H9 (cell line): ENCODE measurements at regions not wholly inside any gene's neighbourhood (a gene's known extent, or its start where the extent isn't known, plus 50 kb on each side); places are given as distances from the start of the nearest gene placed in this dataset.
A peak's percentile ranks its signal among the peaks of the same experiment; 100 is the strongest.
"Not testable (repeated sequence)": the region's sequence is repeated elsewhere in the genome, so short reads cannot be mapped to it uniquely, and the experiment has no call there.

Experiments
- DNase-seq: peaks from one replicate; pipeline ENCODE4 v3.0.0-alpha.2; 2017
- H2AFZ ChIP-seq: one replicate; pipeline ENCODE4 v1.6.1; 2013; ENCODE audit warnings: mild to moderate bottlenecking, low read length, control low read depth, moderate library complexity
- H2AK5ac ChIP-seq: 2 replicates; pipeline ENCODE4 v1.6.1; 2013; ENCODE audit warnings: low read length, control low read depth, mixed read lengths; ENCODE audit not compliant: insufficient read length
- H2BK120ac ChIP-seq: one replicate; pipeline ENCODE4 v1.6.1; 2013; ENCODE audit warnings: low read depth, mild to moderate bottlenecking, low read length, control low read depth, inconsistent platforms; ENCODE audit not compliant: poor library complexity, severe bottlenecking
- H2BK12ac ChIP-seq: 2 replicates; pipeline ENCODE4 v1.6.1; 2013; ENCODE audit warnings: low read length, control low read depth, mixed read lengths, low read depth; ENCODE audit not compliant: insufficient read length
- H2BK15ac ChIP-seq: 2 replicates; pipeline ENCODE4 v1.6.1; 2013; ENCODE audit warnings: low read depth, low read length, control low read depth
- H2BK20ac ChIP-seq: one replicate; pipeline ENCODE4 v1.6.1; 2013; ENCODE audit warnings: low read depth, mild to moderate bottlenecking, low read length, control low read depth, inconsistent platforms; ENCODE audit not compliant: poor library complexity, severe bottlenecking
- H2BK5ac ChIP-seq: 2 replicates; pipeline ENCODE4 v1.6.1; 2013; ENCODE audit warnings: low read length, control low read depth, mixed read lengths; ENCODE audit not compliant: insufficient read length
- H3K14ac ChIP-seq: 2 replicates; pipeline ENCODE4 v1.6.1; 2013; ENCODE audit warnings: low read length, control low read depth; ENCODE audit not compliant: insufficient read depth
- H3K18ac ChIP-seq: 2 replicates; pipeline ENCODE4 v1.6.1; 2013; ENCODE audit warnings: low read depth, mild to moderate bottlenecking, mixed read lengths, low read length, control low read depth; ENCODE audit not compliant: insufficient read length
- H3K23ac ChIP-seq: 2 replicates; pipeline ENCODE4 v1.6.1; 2013; ENCODE audit warnings: low read length, control low read depth, mixed read lengths, low read depth; ENCODE audit not compliant: insufficient read length
- H3K23me2 ChIP-seq: 2 replicates; pipeline ENCODE4 v1.6.1; 2013; ENCODE audit warnings: low read depth, mild to moderate bottlenecking, mixed read lengths, low read length, control low read depth; ENCODE audit not compliant: insufficient read length, poor library complexity, severe bottlenecking
- H3K27ac ChIP-seq: 2 replicates; pipeline ENCODE4 v1.5.1; 2013; ENCODE audit warnings: low read length, control low read depth, mixed read lengths, low read depth; ENCODE audit not compliant: insufficient read length
- H3K27me3 ChIP-seq: 2 replicates; pipeline ENCODE4 v1.6.1; 2013; ENCODE audit warnings: low read length, control low read depth, inconsistent platforms; ENCODE audit not compliant: insufficient read depth
- H3K4ac ChIP-seq: 2 replicates; pipeline ENCODE4 v1.6.1; 2013; ENCODE audit warnings: low read depth, mild to moderate bottlenecking, control low read depth, inconsistent platforms, low read length, moderate library complexity
- H3K4me1 ChIP-seq: 2 replicates; pipeline ENCODE4 v1.6.1; 2013; ENCODE audit warnings: low read length, control low read depth, inconsistent platforms; ENCODE audit not compliant: insufficient read depth
- H3K4me2 ChIP-seq: 2 replicates; pipeline ENCODE4 v1.6.1; 2013; ENCODE audit warnings: low read length, control low read depth, mixed read lengths; ENCODE audit not compliant: insufficient read length, insufficient read depth
- H3K56ac ChIP-seq: 2 replicates; pipeline ENCODE4 v1.6.1; 2013; ENCODE audit warnings: low read depth, mild to moderate bottlenecking, mixed read lengths, low read length, control low read depth; ENCODE audit not compliant: insufficient read length
- H3K79me1 ChIP-seq: 2 replicates; pipeline ENCODE4 v1.6.1; 2013; ENCODE audit warnings: low read depth, mild to moderate bottlenecking, moderate library complexity, low read length, control low read depth, inconsistent platforms; ENCODE audit not compliant: insufficient read depth, poor library complexity, severe bottlenecking
- H3K79me2 ChIP-seq: 2 replicates; pipeline ENCODE4 v1.6.1; 2013; ENCODE audit warnings: low read length, control low read depth, inconsistent platforms; ENCODE audit not compliant: insufficient read depth
- H3K9ac ChIP-seq: 2 replicates; pipeline ENCODE4 v1.6.1; 2013; ENCODE audit warnings: low read length, control low read depth, mixed read lengths; ENCODE audit not compliant: insufficient read length; ENCODE audit errors: extremely low read depth
- H3K9me3 ChIP-seq: one replicate; pipeline ENCODE4 v1.6.1; 2013; ENCODE audit warnings: low read depth, low read length, inconsistent platforms; ENCODE audit not compliant: control insufficient read depth
- H3T11ph ChIP-seq: one replicate; pipeline ENCODE4 v1.6.1; 2013; ENCODE audit warnings: mild to moderate bottlenecking, low read length, control low read depth, inconsistent platforms
- H4K20me1 ChIP-seq: one replicate; pipeline ENCODE4 v1.6.1; 2013; ENCODE audit not compliant: control insufficient read depth, insufficient read length, insufficient read depth
- H4K5ac ChIP-seq: 2 replicates; pipeline ENCODE4 v1.6.1; 2013; ENCODE audit warnings: low read depth, mild to moderate bottlenecking, mixed read lengths, low read length, control low read depth; ENCODE audit not compliant: insufficient read length
- H4K8ac ChIP-seq: replicated peaks from 2 replicates; pipeline ENCODE4 v1.6.1; 2013; ENCODE audit warnings: low read length, control low read depth, mixed read lengths, low read depth; ENCODE audit not compliant: insufficient read length
- H4K91ac ChIP-seq: 2 replicates; pipeline ENCODE4 v1.6.1; 2013; ENCODE audit warnings: low read depth, mild to moderate bottlenecking, moderate library complexity, mixed read lengths, low read length, control low read depth; ENCODE audit not compliant: insufficient read length
- H3K27ac Mint-ChIP-seq, 3 experiments: 2 replicates in 2 of 3; 3 replicates in 1 of 3; pipeline ENCODE4 v1.8.0; 2020 to 2021; ENCODE audit warnings: mixed read lengths in 3 of 3, mild to moderate bottlenecking in 1 of 3, moderate library complexity in 1 of 3
- H3K27me3 Mint-ChIP-seq: 2 replicates; pipeline ENCODE4 v1.8.0; 2021; ENCODE audit warnings: low read depth, mild to moderate bottlenecking, moderate library complexity, mixed read lengths
- H3K36me3 Mint-ChIP-seq, 3 experiments: 2 replicates in 2 of 3; 3 replicates in 1 of 3; pipeline ENCODE4 v1.8.0; 2020 to 2021; ENCODE audit warnings: low read depth in 3 of 3, mixed read lengths in 3 of 3; ENCODE audit not compliant: insufficient read depth in 1 of 3
- H3K4me1 Mint-ChIP-seq, 2 experiments: 2 replicates each; pipeline ENCODE4 v1.8.0; 2020; ENCODE audit warnings: mixed read lengths in 2 of 2
- H3K4me3 Mint-ChIP-seq, 2 experiments: 2 replicates in 1 of 2; 3 replicates in 1 of 2; pipeline ENCODE4 v1.8.0; 2020 to 2021; ENCODE audit warnings: mild to moderate bottlenecking in 2 of 2, mixed read lengths in 2 of 2, moderate library complexity in 1 of 2
- H3K9me3 Mint-ChIP-seq, 2 experiments: 2 replicates in 1 of 2; 3 replicates in 1 of 2; pipeline ENCODE4 v1.8.0; 2020; ENCODE audit warnings: mild to moderate bottlenecking in 2 of 2, mixed read lengths in 2 of 2, moderate library complexity in 1 of 2
- WGBS: extraction: QIAGEN DNeasy Blood & Tissue Kit; methylation state at CpG from one replicate; pipeline ENCODE4 v1.1.7; 2013; ENCODE audit warnings: missing lambda C conversion rate, low lambda C conversion rate, mixed read lengths; ENCODE audit not compliant: insufficient read length; ENCODE audit errors: extremely low coverage; 5-methylcytosine and 5-hydroxymethylcytosine counted together

GRCh38 chr11:71723991-71724390 is 109.0 kb upstream of the DEFB108B start:
- not testable (repeated sequence) for H3T11ph ChIP-seq, H3K4ac ChIP-seq, H3K18ac ChIP-seq, H3K27me3 ChIP-seq, H2BK12ac ChIP-seq, H2BK5ac ChIP-seq, H3K23me2 ChIP-seq, H3K79me1 ChIP-seq, H3K27ac Mint-ChIP-seq, H3K56ac ChIP-seq, H3K27ac ChIP-seq, H2BK120ac ChIP-seq, H2BK15ac ChIP-seq, H3K36me3 Mint-ChIP-seq, H3K4me3 Mint-ChIP-seq, H3K27me3 Mint-ChIP-seq, H4K8ac ChIP-seq, H4K91ac ChIP-seq, H3K9me3 Mint-ChIP-seq, H3K9me3 ChIP-seq, H3K4me1 ChIP-seq, H4K5ac ChIP-seq, H2AFZ ChIP-seq, H2AK5ac ChIP-seq, H3K9ac ChIP-seq, H4K20me1 ChIP-seq, H3K4me2 ChIP-seq, H3K14ac ChIP-seq, H3K79me2 ChIP-seq, H2BK20ac ChIP-seq, H3K23ac ChIP-seq
- WGBS = no CpG with 5 or more reads among the region's 5 CpGs
- DNase-seq = peak; percentile 28
- H3K4me1 Mint-ChIP-seq = peaks cover 8 to 12% of the 10 kb centered on the region in 2 experiments

GRCh38 chr11:71730748-71731147 is 102.3 kb upstream of the DEFB108B start:
- H3K36me3 Mint-ChIP-seq = not testable (repeated sequence)
- peaks cover 10 to 13% of the 10 kb centered on the region in 2 experiments for H3K4me1 Mint-ChIP-seq

More at GRCh38 chr11:71730748-71731147, 102.3 kb upstream of the DEFB108B start:
- H4K91ac ChIP-seq, H2BK20ac ChIP-seq, H4K5ac ChIP-seq, H2AFZ ChIP-seq, H3K9ac ChIP-seq, H3K14ac ChIP-seq, H2BK15ac ChIP-seq, H3K4me3 Mint-ChIP-seq, H3K4ac ChIP-seq, H3K27ac ChIP-seq, H3K4me1 ChIP-seq, H3K9me3 Mint-ChIP-seq, H2BK120ac ChIP-seq, H3K56ac ChIP-seq, H3K27ac Mint-ChIP-seq, H2AK5ac ChIP-seq, H4K8ac ChIP-seq, H3K79me1 ChIP-seq, H4K20me1 ChIP-seq, H2BK5ac ChIP-seq, H3K4me2 ChIP-seq, H3K27me3 Mint-ChIP-seq, DNase-seq, H2BK12ac ChIP-seq, H3T11ph ChIP-seq, H3K27me3 ChIP-seq, H3K23me2 ChIP-seq, H3K23ac ChIP-seq, H3K18ac ChIP-seq, H3K79me2 ChIP-seq, H3K9me3 ChIP-seq: not testable (repeated sequence)
- no CpG with 5 or more reads among the region's 8 CpGs for WGBS
